Vagina (tissue), 2 donors: ENCODE measurements at regions not wholly inside any gene's neighbourhood (a gene's known extent, or its start where the extent isn't known, plus 50 kb on each side); places are given as distances from the start of the nearest gene placed in this dataset.
"Not testable (repeated sequence)": the region's sequence is repeated elsewhere in the genome, so short reads cannot be mapped to it uniquely, and the experiment has no call there.

Experiments
- DNase-seq, 2 donors: peaks; one replicate each; pipeline ENCODE4 v3.0.0-alpha.2; 2017; ENCODE audit errors: extremely low spot score in 2 of 2
- H3K27ac ChIP-seq: fragments of 200-600 bp; sonication (generic); one replicate; pipeline ENCODE4 v1.5.1; 2019
- H3K27me3 ChIP-seq: fragments of 200-600 bp; sonication (generic); one replicate; pipeline ENCODE4 v1.5.1; 2019
- H3K36me3 ChIP-seq, 2 donors: fragments of 200-600 bp; sonication (generic); one replicate each; pipeline ENCODE4 v1.5.1; 2017 to 2019
- H3K4me1 ChIP-seq: fragments of 200-600 bp; sonication (generic); one replicate; pipeline ENCODE4 v1.5.1; 2019
- H3K4me3 ChIP-seq, 2 donors: fragments of 200-600 bp; sonication (generic); 1 replicate in 1 of 2; 2 replicates in 1 of 2; pipeline ENCODE4 v1.5.1; 2016 to 2019
- H3K9me3 ChIP-seq: fragments of 200-600 bp; sonication (generic); one replicate; pipeline ENCODE4 v1.5.1; 2019
- CTCF ChIP-seq, 3 experiments: fragments of 450-650 bp in 2 of 3; fragments of 200-600 bp in 1 of 3; sonication (generic) in 1 of 3; IDR thresholded peaks; one replicate each; pipeline ENCODE4 v1.5.1; 2017 to 2019; ENCODE audit warnings: antibody characterized with exemption in 3 of 3, mild to moderate bottlenecking in 2 of 3, moderate library complexity in 2 of 3
- POLR2A ChIP-seq, 2 donors: fragments of 450-650 bp; IDR thresholded peaks; one replicate each; pipeline ENCODE4 v1.6.1; 2017; ENCODE audit warnings: antibody characterized with exemption in 2 of 2, mild to moderate bottlenecking in 2 of 2, moderate library complexity in 2 of 2
- POLR2AphosphoS5 ChIP-seq, 2 donors: sonication (generic); formaldehyde crosslinking; IDR thresholded peaks; one replicate each; pipeline ENCODE4 v1.9.0; 2017; ENCODE audit warnings: antibody characterized with exemption in 2 of 2, mild to moderate bottlenecking in 2 of 2, low read depth in 1 of 2; ENCODE audit not compliant: insufficient read depth in 1 of 2
- intact Hi-C: fragments of 100-400 bp; cut with DNase I; formaldehyde crosslinking; loops from one replicate; pipeline ENCODE4 v1.15.1; 2023

- H3K36me3 ChIP-seq: no peaks in the 10 kb centered on the region
- H3K9me3 ChIP-seq: no peaks in the 10 kb centered on the region
- no peaks in the 10 kb centered on the region for H3K27me3 ChIP-seq
- H3K27ac ChIP-seq: no peak overlapping the region
- DNase-seq: peak in 1 of 2 donors; percentile 44
- TF ChIP-seq POLR2A (IDR thresholded peaks at IDR 0.05) (no peak), CTCF (IDR thresholded peaks at IDR 0.05) (no peak), POLR2AphosphoS5 (IDR thresholded peaks at IDR 0.05; ENCODE audit: insufficient read depth in 1 of 2, low read depth in 1 of 2) (no peak)
- intact Hi-C loops: no loop called here
- H3K4me1 ChIP-seq: no peaks in the 10 kb centered on the region
- H3K4me3 ChIP-seq: no peak overlapping the region
Observed at GRCh38 chr2:235225261-235225660, 268.6 kb upstream of the AGAP1 start.

- no peak overlapping the region for H3K4me3 ChIP-seq
- H3K36me3 ChIP-seq: no peaks in the 10 kb centered on the region
- H3K27ac ChIP-seq: no peak overlapping the region
- no peaks in the 10 kb centered on the region for H3K4me1 ChIP-seq
- DNase-seq: no peak
- H3K27me3 ChIP-seq: no peaks in the 10 kb centered on the region
- no peaks in the 10 kb centered on the region for H3K9me3 ChIP-seq
- TF ChIP-seq POLR2A (IDR thresholded peaks at IDR 0.05): no peak
- TF ChIP-seq POLR2AphosphoS5 (IDR thresholded peaks at IDR 0.05; ENCODE audit: insufficient read depth in 1 of 2, low read depth in 1 of 2): no peak
- TF ChIP-seq CTCF (IDR thresholded peaks at IDR 0.05): no peak
- intact Hi-C loops: no loop called here
Observed at GRCh38 chr2:235227590-235227989, 266.3 kb upstream of the AGAP1 start.

- H3K9me3 ChIP-seq, H3K27ac ChIP-seq, H3K27me3 ChIP-seq, intact Hi-C loops, DNase-seq, H3K4me3 ChIP-seq, H3K36me3 ChIP-seq, H3K4me1 ChIP-seq: not testable (repeated sequence)
Observed at GRCh38 chr2:235228422-235228821, 265.4 kb upstream of the AGAP1 start.

- Histone ChIP-seq H3K4me3 (no peak overlapping the region), H3K36me3 (no peaks in the 10 kb centered on the region), H3K27me3 (no peaks in the 10 kb centered on the region), H3K9me3 (no peaks in the 10 kb centered on the region), H3K4me1 (no peaks in the 10 kb centered on the region), H3K27ac (no peak overlapping the region)
- TF ChIP-seq POLR2AphosphoS5 (IDR thresholded peaks at IDR 0.05; ENCODE audit: insufficient read depth in 1 of 2, low read depth in 1 of 2) (no peak), POLR2A (IDR thresholded peaks at IDR 0.05) (no peak), CTCF (IDR thresholded peaks at IDR 0.05) (no peak)
- no peak for DNase-seq
- intact Hi-C loops: no loop called here
Observed at GRCh38 chr2:235229236-235229635, 264.6 kb upstream of the AGAP1 start.

GRCh38 chr2:235230821-235231601 is 262.8 kb upstream of the AGAP1 start:
- no peaks in the 10 kb centered on the region for H3K27me3 ChIP-seq
- intact Hi-C loops: no loop called here
- no peaks in the 10 kb centered on the region for H3K9me3 ChIP-seq
- TF ChIP-seq POLR2AphosphoS5 (IDR thresholded peaks at IDR 0.05; ENCODE audit: insufficient read depth in 1 of 2, low read depth in 1 of 2) (no peak), CTCF (IDR thresholded peaks at IDR 0.05) (no peak), POLR2A (IDR thresholded peaks at IDR 0.05) (no peak)
- no peaks in the 10 kb centered on the region for H3K36me3 ChIP-seq
- H3K27ac ChIP-seq: peak overlapping the region; percentile 23
- no peak overlapping the region for H3K4me3 ChIP-seq
- DNase-seq: no peak
- H3K4me1 ChIP-seq: no peaks in the 10 kb centered on the region
